GM12872 (cell line): ENCODE measurements at regions not wholly inside any gene's neighbourhood (a gene's known extent, or its start where the extent isn't known, plus 50 kb on each side); places are given as distances from the start of the nearest gene placed in this dataset.

Experiments used
- TF ChIP-seq, protein P1 (sequence below): IDR thresholded peaks from 3 replicates; pipeline ENCODE4 v1.5.1; 2011; ENCODE audit warnings: low read depth, mild to moderate bottlenecking, low read length, moderate library complexity; ENCODE audit not compliant: insufficient read depth

DNA sequence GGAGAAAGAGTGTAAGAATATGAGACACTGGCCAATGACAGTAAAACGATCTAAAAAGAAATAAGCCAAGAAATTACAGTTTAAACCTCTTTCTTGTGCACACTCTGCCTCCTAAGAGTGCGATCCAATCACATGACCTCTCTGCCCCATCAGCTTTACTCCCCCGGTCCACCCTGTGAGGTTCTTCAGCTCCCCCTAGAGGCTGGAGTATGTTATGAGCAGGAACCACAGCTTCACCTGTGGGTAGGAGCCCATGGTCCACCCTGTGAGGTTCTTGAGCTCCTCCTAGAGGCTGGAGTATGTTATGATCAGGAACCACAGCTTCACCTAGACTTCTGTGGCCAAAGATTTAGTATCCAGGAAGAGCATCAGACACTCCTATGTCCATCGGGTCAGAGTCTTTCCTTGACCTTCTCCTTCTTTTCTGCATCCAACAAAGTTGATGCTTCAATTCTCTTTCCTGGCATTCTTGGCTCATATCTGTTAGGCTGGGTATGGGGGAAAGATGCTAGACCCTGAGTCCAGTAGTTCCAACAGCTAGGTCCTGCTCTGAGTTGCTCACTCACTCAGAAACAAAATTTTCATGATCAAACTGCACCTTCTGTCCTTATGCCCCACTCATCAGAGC lies 164.0 kb downstream of the MINAR1 start:
- TF ChIP-seq, protein P1, sequence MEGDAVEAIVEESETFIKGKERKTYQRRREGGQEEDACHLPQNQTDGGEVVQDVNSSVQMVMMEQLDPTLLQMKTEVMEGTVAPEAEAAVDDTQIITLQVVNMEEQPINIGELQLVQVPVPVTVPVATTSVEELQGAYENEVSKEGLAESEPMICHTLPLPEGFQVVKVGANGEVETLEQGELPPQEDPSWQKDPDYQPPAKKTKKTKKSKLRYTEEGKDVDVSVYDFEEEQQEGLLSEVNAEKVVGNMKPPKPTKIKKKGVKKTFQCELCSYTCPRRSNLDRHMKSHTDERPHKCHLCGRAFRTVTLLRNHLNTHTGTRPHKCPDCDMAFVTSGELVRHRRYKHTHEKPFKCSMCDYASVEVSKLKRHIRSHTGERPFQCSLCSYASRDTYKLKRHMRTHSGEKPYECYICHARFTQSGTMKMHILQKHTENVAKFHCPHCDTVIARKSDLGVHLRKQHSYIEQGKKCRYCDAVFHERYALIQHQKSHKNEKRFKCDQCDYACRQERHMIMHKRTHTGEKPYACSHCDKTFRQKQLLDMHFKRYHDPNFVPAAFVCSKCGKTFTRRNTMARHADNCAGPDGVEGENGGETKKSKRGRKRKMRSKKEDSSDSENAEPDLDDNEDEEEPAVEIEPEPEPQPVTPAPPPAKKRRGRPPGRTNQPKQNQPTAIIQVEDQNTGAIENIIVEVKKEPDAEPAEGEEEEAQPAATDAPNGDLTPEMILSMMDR: peak; percentile 99

DNA sequence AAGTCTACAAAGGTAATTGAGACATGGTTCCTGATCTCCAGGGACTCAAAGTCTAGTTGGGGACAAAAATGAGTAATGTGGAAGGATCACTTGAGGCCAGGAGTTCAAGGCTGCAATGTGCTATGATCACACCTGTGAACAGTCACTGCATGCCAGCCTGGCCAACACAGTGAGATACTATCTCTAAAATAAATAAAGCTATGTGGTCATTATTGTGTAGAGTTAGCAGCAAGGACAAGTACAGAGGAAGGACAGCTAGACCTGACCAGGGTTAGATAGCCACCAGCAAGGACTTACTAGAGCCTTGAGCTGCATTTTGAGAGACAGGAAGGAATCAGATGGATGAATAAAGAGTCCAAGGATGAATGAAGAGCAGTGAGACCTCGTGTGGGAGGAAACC lies 166.5 kb downstream of the MINAR1 start:
- TF ChIP-seq, protein P1: no peak

DNA sequence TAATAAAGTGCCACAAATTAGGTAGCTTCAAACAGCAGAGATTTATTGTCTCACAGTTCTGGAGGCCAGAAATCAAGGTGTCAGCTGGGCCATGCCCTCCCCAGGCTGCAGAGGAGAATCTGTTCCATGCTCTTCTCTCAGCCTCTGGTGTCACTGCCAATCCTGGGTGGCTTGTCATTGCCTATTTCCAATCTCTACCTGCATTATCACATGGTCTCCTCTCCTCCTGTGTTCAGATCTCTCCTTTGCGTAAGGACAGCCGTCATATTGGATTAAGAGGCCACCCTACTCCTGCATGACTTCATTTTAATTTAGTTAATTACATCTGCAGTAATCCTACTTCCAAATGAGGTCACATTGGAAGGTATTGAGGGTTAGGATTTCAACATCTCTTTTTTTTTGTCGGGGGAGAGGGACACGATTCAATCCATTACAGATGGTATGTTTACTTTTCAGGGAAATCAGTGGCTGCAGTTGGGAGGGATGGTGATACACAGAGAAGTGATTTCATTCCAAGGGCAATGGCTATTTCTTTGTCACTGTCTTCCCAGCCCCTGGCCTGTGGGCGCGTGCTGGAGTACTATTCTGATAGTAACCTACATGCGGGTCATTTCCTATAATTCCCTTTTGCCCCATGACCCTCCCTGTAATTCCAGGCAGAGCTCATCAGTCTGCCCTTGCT lies 169.4 kb downstream of the MINAR1 start:
- TF ChIP-seq, protein P1: no peak

DNA sequence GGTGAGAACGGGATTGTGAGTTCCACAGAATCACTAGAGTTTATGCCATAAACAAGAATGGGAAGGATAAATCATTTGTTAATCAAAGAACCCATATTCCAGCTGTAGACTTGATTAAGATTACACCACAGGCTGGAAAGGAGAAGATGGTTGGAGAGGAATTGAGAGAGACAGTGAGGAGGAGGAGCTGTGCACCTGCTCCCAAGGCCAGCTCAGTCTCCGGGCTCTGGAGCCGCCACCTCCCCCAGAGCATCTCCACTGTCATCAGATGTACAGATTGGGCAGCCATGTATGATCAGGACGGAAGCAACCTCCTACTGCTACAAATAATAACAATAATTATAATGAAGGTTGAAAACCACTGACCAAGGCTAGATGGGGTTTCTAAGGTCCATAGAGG lies 170.0 kb downstream of the MINAR1 start:
- TF ChIP-seq, protein P1: no peak

DNA sequence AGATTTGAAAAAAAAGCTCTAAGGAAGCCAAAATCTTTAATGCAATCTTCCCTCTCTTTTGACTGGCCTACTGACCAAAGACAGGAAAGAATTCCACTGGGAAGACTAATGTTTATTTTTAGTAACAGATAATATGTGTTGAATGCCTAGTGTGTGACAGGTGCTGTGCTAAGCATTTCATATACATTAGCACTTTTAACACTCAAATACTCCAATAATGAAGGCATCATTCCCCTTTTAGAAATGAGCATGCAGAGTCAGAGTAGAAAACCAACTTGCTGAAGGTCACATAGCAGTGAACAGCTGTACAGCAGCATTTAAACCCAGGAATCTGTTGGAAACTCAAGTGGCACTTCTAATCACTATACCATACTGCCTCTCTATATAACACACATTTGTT lies 170.6 kb downstream of the MINAR1 start:
- TF ChIP-seq, protein P1: no peak

DNA sequence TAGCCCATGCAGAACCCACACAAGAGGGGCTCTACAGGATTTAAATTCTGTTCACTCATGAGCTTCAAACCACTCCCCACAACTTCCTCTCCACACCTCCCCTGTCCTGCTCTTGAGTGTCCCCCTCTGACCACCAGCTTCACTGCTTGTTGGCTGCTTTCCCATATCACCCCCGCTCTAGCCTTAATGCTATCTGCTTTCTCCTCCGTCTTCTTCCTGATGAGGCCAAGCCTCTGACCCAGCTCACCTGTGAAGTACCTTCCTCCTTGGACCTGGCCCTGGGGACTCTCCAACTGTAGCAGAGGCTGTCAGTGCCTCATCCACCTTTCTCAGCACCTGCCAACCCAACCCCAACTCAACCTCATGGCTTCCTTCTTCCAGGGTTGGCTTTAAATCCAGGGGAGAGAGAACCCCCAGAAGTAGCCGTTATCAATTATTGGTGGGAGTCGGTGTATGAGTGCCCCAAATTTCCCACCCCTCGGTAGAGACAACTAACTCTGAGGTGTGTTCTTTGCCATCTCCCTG lies 174.8 kb downstream of the MINAR1 start:
- TF ChIP-seq, protein P1: no peak

DNA sequence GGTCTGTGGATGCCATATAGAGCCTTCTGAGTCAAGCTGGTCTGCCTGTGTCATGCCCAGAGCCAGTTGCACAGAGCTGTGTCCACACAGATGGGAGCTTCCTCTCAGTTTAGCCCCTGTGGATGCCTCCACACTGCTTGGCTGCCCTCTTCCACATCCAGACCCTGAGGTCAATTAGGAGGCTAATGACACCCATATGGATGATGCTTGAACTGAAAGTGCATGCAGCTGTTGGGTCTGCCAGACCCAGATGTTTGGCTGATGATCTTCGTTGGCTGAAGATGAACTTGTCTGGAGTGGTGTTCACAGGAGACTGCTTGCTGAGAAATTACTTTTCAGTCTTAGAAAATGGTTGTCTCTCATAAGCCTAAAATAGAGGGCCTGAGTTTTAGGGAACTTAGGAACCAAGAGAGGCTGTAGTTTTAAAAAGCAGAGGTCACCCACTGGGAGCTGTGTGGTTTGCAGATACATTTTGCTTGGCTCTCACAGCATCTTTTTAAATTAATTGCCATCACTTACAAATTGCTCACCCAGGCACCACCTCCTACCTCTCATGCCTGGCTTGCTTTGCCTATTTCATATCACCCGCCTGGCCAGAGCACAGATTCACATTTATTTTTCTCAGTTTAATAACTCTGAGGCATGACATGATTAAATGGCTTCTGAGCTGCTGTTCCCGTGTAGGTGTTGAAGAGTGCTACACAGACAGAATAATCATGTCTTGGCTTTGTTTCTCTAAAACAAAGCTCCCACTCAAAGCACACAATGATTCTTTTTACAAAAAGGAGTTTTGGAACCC lies 176.1 kb downstream of the MINAR1 start:
- TF ChIP-seq, protein P1: no peak
